Right lobe of liver (tissue), 4 donors: ENCODE measurements at regions not wholly inside any gene's neighbourhood (a gene's known extent, or its start where the extent isn't known, plus 50 kb on each side); places are given as distances from the start of the nearest gene placed in this dataset.

Experiments used
- POLR2A ChIP-seq: fragments of 450-650 bp; IDR thresholded peaks from one replicate; pipeline ENCODE4 v1.6.1; 2017; ENCODE audit warnings: antibody characterized with exemption, mild to moderate bottlenecking
- TF ChIP-seq, protein P1 (sequence below), 4 donors: fragments of 200-600 bp in 3 of 4; fragments of 450-650 bp in 1 of 4; IDR thresholded peaks; one replicate each; pipeline versions ENCODE4 v1.5.1 to v1.8.0; 2016 to 2022; ENCODE audit warnings: antibody characterized with exemption in 4 of 4, mild to moderate bottlenecking in 2 of 4
- donor health status: DM: no; HTN: no; CAD: no.
- donor health status: DM: no; HTN: no; CAD: no.
- donor health status: DM: no; HTN: yes; CAD: no.

DNA sequence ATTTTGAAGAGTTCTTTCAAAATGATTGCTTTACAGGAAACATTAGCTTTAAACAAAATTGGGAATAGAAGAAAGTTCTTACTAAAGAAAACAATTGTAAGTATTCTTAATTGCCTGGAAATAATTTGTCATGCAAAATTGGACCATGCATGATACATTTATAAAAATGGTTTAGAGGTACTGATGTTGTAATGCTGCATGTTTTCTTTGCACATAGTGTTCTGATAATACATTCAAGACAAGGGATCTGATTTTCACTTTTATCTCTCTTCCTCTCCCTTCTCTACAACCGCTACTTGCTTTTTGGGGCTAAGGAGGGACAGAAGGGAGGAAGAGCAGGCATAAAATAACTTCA, 211.6 kb upstream of the MPDZ start:
- TF ChIP-seq, protein P1, sequence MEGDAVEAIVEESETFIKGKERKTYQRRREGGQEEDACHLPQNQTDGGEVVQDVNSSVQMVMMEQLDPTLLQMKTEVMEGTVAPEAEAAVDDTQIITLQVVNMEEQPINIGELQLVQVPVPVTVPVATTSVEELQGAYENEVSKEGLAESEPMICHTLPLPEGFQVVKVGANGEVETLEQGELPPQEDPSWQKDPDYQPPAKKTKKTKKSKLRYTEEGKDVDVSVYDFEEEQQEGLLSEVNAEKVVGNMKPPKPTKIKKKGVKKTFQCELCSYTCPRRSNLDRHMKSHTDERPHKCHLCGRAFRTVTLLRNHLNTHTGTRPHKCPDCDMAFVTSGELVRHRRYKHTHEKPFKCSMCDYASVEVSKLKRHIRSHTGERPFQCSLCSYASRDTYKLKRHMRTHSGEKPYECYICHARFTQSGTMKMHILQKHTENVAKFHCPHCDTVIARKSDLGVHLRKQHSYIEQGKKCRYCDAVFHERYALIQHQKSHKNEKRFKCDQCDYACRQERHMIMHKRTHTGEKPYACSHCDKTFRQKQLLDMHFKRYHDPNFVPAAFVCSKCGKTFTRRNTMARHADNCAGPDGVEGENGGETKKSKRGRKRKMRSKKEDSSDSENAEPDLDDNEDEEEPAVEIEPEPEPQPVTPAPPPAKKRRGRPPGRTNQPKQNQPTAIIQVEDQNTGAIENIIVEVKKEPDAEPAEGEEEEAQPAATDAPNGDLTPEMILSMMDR (IDR thresholded peaks at IDR 0.05), result no peak
- no peak for TF ChIP-seq POLR2A
